ENCODE measurements at regions not wholly inside any gene's neighbourhood (a gene's known extent, or its start where the extent isn't known, plus 50 kb on each side); places are given as distances from the start of the nearest gene placed in this dataset.

- no peaks in the 10 kb centered on the region for H3K79me2 ChIP-seq (ENCODE audit: insufficient read depth, low read length)
- intact Hi-C loops (cut with micrococcal nuclease; ENCODE audit: unreplicated experiment) (no loop called here), in situ Hi-C loops (cut with HindIII; ENCODE audit: extremely low pct_ligation_motif_present, low pct_unique_long_range_greater_than_20kb) (no loop called here)
- no TSS peak for BruUV-seq (replicated peaks)
- peak in 1 of 2 experiments; percentile 47; a peak in 2 of 4 replicates for TF ChIP-seq MAFK (conservative IDR thresholded peaks at IDR 0.05 in 1 of 2, IDR thresholded peaks at IDR 0.05 in 1 of 2; ENCODE audit: low read length in 2 of 2)
- no peak for TF ChIP-seq ZNF256 (CRISPR knock-in tag; conservative IDR thresholded peaks at IDR 0.05)
- no peak for TF ChIP-seq MNT (IDR thresholded peaks at IDR 0.05)
- TF ChIP-seq TARDBP (CRISPR knock-in tag; IDR thresholded peaks at IDR 0.05) = no peak
- TF ChIP-seq BCL6 (CRISPR knock-in tag; IDR thresholded peaks at IDR 0.05) = no peak
- no peak for TF ChIP-seq ZNF296 (CRISPR knock-in tag; conservative IDR thresholded peaks at IDR 0.05)
- no peak for TF ChIP-seq HDAC6 (IDR thresholded peaks at IDR 0.05; ENCODE audit: low read depth, low read length)
- TF ChIP-seq ZNF205 (CRISPR knock-in tag; IDR thresholded peaks at IDR 0.05) = no peak
- TF ChIP-seq POLR2AphosphoS5 (IDR thresholded peaks at IDR 0.05; ENCODE audit: low read depth, low read length) = no peak
- TF ChIP-seq NONO (IDR thresholded peaks at IDR 0.05) = no peak
- no peak for TF ChIP-seq NONO (CRISPR knock-in tag; conservative IDR thresholded peaks at IDR 0.05)
- no peak for TF ChIP-seq MLX (CRISPR knock-in tag; IDR thresholded peaks at IDR 0.05)
- no peak for TF ChIP-seq FOXO4 (CRISPR knock-in tag; conservative IDR thresholded peaks at IDR 0.05)
- TF ChIP-seq ATF7 (IDR thresholded peaks at IDR 0.05) = peak; percentile 47; the same call in 1 of the 2 replicates
- TF ChIP-seq ATF7 (CRISPR knock-in tag; IDR thresholded peaks at IDR 0.05) = no peak
- ChIA-PET CTCF (ENCODE audit: low intra/inter-chr PET ratio, low total read pairs) (no interaction called here), POLR2A (no interaction called here)
- DNase-seq (ENCODE audit: low spot score) = no peak
- H4K20me1 ChIP-seq (ENCODE audit: insufficient read depth, low read length) = no peaks in the 10 kb centered on the region
- H3K9ac ChIP-seq (ENCODE audit: insufficient read depth, low read depth, low read length) = no peak overlapping the region
- no peaks in the 10 kb centered on the region for H3K36me3 ChIP-seq (replicated peaks in 1 of 2; ENCODE audit: control insufficient read depth in 1 of 2, insufficient read depth in 2 of 2, low read length in 2 of 2)
- no peaks in the 10 kb centered on the region for H3K27me3 ChIP-seq (ENCODE audit: control insufficient read depth in 1 of 2, insufficient read depth in 2 of 2, low read length in 2 of 2)
- no peak overlapping the region for H3K4me2 ChIP-seq (ENCODE audit: low read depth, low read length)
- H3K4me3 ChIP-seq (replicated peaks in 1 of 3; ENCODE audit: insufficient read depth in 1 of 3, low read depth in 2 of 3, low read length in 3 of 3) = no peak overlapping the region
- H3K9me3 ChIP-seq (ENCODE audit: low read length) = no peaks in the 10 kb centered on the region
- no peaks in the 10 kb centered on the region for H3K4me1 ChIP-seq (ENCODE audit: insufficient read depth, low read length)
- ATAC-seq = no peak
- FAIRE-seq = no peak
- under 1% methylated on average over 3 of the region's 3 CpGs for WGBS (ENCODE audit: low lambda C conversion rate)
- no peak overlapping the region for H2AFZ ChIP-seq (ENCODE audit: low read length)
- H3K27ac ChIP-seq (ENCODE audit: extremely low read length, insufficient read depth, low read length) = no peak overlapping the region
Observed at GRCh38 chr6:93727447-93727846, 308.1 kb upstream of the EPHA7 start.

Data from HepG2 (cell line).